ENCODE measurements at regions not wholly inside any gene's neighbourhood (a gene's known extent, or its start where the extent isn't known, plus 50 kb on each side); places are given as distances from the start of the nearest gene placed in this dataset.

- TF ChIP-seq EP300 (IDR thresholded peaks at IDR 0.05) (no peak), POLR2AphosphoS5 (IDR thresholded peaks at IDR 0.05) (no peak), POLR2A (IDR thresholded peaks at IDR 0.05) (no peak)
- TF ChIP-seq, protein P1, sequence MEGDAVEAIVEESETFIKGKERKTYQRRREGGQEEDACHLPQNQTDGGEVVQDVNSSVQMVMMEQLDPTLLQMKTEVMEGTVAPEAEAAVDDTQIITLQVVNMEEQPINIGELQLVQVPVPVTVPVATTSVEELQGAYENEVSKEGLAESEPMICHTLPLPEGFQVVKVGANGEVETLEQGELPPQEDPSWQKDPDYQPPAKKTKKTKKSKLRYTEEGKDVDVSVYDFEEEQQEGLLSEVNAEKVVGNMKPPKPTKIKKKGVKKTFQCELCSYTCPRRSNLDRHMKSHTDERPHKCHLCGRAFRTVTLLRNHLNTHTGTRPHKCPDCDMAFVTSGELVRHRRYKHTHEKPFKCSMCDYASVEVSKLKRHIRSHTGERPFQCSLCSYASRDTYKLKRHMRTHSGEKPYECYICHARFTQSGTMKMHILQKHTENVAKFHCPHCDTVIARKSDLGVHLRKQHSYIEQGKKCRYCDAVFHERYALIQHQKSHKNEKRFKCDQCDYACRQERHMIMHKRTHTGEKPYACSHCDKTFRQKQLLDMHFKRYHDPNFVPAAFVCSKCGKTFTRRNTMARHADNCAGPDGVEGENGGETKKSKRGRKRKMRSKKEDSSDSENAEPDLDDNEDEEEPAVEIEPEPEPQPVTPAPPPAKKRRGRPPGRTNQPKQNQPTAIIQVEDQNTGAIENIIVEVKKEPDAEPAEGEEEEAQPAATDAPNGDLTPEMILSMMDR (IDR thresholded peaks at IDR 0.05) = no peak
Measured at GRCh38 chr14:85273952-85274351, 256.0 kb upstream of the FLRT2 start.
